ENCODE measurements at regions not wholly inside any gene's neighbourhood (a gene's known extent, or its start where the extent isn't known, plus 50 kb on each side); places are given as distances from the start of the nearest gene placed in this dataset.

DNA sequence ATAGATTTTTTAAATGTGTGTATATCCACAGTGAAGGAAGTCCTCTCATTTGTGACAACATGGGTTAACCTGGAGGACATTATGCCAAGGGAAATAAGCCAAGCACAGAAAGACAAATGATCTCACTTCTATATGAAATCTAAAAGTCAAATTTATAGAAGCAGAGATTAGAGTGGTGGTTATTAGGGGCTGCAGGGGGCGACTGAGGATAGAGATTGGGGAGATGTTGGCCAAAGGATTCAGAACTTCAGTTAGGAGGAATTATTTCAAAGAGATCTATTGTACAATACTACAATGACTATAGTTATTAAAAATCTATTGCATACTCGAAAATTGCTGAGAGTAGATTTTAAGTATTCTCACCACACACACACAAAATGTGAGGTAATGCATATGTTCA lies 252.4 kb upstream of the SLC39A10 start:
- DNase-seq = no peak

DNA sequence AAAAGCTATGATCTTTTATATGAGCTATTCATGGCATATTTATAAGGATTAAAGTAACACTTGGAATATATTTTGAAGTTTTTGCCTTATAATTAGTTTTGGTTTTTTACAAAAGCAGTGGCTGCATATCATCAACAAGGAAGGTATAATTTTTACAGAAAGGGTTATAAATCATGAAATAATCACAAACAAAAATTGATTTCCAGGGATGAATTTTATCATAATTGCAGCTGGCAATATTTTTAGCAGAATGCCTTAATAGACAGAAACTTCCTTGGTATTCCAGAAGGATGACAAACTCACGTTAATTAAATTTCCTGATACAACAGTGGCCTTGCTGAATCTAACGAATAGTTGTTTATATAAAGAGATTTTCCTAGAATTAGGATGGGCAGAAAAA lies 260.5 kb upstream of the SLC39A10 start:
- no peak for DNase-seq

DNA sequence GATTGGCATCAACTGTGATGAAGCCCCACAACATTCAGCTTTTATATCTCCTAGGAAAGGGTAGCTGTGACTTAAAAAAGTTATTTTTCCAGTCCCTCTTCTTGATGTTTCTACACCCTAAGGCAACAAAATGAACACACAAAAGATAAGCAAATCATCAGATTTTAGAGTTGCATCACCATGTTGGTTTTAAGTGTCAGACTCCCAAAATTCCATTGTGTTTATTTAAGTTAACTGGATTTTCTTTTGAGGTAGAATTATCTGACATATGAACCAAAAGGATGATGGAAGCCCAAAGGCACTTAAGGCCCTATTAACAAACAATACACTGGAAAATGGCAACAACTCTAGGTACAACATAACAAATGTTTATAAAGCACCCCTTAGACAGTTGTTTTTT lies 261.7 kb upstream of the SLC39A10 start:
- DNase-seq = no peak

DNA sequence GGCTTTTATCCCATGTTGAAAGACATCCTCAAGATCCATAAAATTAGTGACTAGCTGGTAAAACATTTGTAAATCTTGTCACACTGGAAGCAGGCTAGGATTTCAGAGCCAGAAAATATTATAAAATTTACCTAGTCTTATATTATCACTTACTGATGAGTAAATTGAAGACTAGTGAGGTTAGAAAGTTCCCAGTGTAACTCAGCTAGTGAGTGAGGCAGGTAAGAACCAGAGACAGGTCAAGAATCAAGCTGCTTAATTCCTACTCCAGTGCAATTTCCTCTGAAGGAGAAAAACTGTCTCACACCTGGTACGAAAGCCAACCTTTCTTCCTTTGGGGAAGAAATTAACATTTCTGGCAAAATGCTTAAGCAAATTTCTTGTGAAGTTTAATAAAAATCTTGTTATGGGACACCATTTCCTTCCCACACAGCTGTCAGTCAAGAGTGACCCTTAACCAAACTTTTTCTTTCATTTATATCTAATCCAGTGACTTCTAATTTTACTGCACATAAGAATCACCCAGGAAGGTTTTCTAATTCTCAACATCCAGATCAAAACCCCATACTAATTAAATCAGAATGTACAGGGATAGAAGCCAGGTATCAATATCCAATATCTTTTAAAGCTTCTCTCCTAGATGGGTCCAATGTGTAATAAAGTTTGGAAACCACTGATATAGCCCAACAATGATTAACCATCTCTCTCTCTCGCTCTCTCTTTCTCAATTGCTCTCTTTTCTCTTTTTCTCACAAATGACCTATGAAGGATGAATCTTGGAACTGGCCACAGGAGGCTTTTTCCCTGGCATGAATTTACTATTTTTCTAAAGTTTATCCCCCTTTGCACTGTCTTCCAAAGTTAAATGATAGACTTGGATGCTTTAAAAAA lies 264.3 kb upstream of the SLC39A10 start:
- DNase-seq = no peak

GRCh38 chr2:195390686-195391321 lies 266.2 kb upstream of the SLC39A10 start:
- no peak for DNase-seq

GRCh38 chr2:195388028-195388427 lies 269.0 kb upstream of the SLC39A10 start:
- no peak for DNase-seq

- peak; percentile 6 for DNase-seq
These were observed 274.8 kb upstream of the SLC39A10 start for GRCh38 chr2:195382186-195382585.

DNA sequence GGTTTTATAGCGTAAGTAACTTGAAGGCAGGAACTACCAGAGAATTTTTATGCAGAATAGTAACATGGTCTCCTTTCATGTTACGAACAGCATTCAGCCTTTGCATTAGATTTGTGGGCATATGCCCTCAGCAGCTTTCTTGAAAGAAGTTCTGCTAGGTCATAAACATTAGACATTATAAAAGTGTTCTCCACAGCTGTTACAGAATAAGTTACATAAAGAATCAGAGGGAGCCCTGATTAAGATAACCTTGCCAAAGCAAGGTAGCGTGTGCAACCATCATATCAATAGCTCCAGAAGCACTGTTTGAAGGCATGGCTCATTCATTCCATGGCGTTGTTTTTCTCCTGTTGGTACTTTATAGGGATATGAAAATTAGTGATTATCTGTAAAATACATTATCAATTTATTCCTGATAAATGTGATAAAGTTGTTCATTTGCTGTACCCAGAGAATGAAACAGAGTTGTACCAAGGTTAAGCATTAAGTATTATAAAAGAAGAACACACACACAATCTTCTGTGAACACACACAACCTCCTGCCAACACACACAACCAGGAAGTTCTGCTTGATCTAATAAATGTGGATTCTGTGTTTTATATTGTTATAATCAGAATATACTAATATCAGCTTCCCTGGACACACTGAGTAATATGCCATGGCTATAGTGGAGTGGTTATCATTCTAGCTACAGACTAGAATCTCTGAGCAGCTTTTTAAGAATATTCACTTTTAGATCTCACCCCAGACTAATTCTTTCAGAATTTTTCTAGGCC lies 286.7 kb upstream of the SLC39A10 start:
- DNase-seq = no peak

DNA sequence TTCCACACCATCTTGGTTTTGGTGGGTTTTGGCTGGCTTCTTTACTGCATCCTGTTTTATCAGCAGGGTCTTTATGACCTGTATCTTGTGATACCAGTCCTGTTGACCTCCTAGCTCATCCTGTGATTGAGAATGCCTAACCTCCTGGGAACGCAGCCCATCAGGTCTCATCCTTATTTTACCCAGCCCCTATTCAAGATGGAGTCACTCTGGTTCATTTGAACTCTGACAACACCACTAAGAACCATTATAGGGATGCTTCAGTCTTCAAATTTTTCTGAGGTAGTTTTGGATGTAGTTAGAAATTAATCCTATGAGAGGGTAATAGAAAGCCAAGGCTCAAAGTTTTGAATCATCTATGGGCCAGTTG lies 287.8 kb upstream of the SLC39A10 start:
- no peak for DNase-seq

DNA sequence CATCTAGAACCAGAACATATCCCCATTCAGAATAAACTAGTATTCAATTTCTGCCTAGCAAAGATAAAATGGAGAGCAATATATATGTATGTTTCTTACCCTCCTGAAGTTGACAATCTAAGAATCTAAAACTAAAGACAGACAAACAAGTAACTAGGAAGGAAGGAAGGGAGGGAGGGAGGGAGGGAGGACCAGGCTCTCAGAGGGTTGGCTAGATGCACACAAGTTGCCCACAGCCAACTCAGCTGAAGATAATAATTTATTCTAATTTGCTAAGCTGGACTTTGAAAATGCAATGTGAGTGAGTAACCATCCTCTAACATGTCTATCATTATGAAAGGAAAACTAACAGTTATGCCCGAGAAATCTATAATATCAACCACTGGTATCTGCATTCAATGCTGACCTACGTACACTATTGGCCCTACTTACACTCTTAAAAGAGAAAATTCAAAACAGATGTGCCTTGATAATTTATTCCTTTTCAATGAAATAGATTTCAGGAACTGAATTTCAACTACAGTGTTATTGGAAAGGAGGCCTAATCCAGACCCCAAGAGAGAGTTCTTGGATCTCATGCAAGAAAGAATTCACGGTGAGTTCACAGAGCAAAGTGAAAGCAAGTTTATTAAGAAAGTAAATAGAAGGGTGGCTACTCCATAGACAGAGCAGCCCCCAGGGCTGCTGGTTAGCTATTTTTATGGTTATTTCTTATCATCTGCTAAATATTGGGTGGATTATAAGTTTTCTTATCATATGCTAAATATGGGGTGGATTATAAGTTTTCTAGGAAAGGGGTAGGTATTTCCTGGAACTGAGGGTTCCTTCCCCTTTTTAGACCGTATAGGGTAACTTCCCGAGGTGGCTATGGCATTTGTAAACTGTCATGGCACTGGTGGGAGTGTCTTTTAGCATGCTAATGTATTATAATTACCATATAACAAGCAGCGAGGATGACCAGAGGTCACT lies 288.5 kb upstream of the SLC39A10 start:
- DNase-seq = no peak

GRCh38 chr2:195367809-195368208 lies 289.2 kb upstream of the SLC39A10 start:
- DNase-seq = no peak

DNA sequence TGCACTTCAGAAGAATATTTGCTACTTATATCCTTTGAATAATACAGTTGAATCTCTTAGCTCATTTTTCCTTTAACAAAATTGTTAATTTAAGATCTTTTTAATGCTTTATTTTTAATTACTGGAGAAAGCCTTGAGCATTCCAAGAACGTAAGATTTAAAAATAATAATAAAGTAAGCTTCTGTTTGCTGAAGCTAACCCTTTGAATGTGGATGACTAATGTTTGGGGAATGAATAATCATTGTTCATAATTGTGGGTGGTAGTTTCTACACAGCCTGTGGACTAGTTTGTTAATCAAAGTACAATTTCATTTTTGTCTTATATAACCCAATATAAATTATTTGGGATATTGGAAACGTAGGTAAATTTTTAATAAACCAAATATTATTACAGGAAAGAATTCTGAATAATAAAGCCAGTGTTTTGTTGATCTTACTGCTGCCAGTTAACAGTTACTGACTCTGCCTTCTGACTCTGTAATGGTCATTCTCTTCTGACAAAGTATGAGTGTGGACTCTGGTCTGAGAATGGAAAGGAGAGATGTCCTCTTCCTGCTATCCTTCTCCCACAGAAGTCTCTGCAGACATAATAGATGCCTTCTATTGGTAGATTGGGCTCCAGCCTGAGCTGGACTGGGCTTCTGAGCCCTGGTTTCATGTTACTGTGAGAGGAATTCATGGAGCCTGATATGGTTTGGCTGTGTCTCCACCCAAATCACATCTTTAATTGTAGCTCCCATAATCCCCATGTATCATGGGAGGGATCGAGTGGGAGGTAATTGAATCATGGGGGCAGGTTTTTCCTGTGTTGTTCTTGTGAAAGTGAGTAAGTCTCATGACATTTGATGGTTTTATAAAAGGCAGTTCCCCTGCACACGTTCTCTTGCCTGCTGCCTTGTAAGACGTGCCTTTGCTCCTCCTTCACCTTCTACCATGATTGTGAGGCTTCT lies 292.7 kb upstream of the SLC39A10 start:
- no peak for DNase-seq

- no peak for DNase-seq
These were observed 293.5 kb upstream of the SLC39A10 start for GRCh38 chr2:195363496-195363895.

DNA sequence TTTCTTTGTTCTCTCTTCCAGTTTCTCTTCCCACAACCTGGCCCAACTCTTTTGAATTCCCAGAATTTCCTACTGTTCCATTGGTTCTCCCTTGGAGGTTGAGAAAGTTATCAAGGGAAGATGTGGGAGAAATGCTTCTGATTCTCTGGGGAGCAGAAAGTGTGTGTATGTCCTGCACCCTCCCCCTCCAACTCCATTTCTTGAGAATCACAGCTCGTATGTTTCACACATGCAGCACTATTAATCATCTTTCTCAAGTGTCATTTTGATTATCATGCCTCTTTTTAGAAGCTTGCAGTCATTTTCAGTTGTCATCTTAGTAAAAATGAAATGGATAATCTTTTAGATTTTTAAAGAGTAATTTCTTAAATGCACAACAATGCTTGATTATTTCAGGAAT lies 296.8 kb upstream of the SLC39A10 start:
- DNase-seq = no peak

- no peak for DNase-seq
These were observed 297.8 kb upstream of the SLC39A10 start for GRCh38 chr2:195359043-195359735.

GRCh38 chr2:195356920-195357440 lies 300.0 kb upstream of the SLC39A10 start:
- DNase-seq = no peak

GRCh38 chr2:195356026-195356425 lies 301.0 kb upstream of the SLC39A10 start:
- no peak for DNase-seq

DNA sequence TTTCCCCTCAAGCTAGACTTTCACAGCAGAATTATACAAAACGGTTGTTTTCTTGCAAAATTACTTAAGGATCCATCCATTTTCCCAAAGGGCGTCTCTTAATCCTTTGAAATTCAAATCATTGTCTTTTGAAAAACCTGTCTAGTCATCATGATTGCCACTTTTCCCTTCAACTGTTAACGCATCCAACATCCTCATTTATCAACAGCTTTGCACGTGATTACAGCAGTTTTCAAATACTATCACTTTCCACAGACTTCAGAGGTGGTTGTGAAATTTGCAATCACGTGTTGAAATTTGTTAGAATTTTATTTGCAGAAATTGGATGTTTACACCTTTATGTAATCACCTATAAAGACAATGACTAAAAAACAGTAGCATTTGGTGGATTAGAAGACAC lies 304.4 kb upstream of the SLC39A10 start:
- DNase-seq = no peak

DNA sequence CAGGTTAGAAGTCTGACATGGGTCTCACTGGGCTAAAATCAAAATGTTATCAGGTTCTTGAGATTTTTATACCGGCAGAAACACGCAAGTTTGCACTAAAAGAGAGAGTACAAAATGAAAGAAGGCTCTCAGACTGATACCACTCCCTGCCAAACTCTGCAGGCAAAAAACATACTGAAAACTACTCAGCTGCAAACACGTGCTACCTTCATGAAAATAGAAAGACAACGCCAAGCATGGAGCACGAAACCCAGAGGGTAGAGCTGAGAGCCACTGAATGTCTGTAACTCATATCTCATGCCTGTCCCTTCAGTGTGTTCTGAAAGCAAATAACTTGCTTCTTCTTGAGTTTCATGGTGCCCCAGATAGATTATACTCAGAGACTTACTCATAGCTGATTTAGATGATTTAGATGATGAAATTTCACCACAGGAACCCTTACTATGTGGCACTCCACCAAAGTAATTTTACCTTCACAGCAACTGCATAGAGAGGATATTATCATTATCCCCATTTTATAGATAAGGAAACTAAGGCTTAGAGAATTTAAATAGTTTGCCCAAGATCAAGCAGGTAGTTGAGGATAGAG lies 313.0 kb upstream of the SLC39A10 start:
- no peak for DNase-seq

DNA sequence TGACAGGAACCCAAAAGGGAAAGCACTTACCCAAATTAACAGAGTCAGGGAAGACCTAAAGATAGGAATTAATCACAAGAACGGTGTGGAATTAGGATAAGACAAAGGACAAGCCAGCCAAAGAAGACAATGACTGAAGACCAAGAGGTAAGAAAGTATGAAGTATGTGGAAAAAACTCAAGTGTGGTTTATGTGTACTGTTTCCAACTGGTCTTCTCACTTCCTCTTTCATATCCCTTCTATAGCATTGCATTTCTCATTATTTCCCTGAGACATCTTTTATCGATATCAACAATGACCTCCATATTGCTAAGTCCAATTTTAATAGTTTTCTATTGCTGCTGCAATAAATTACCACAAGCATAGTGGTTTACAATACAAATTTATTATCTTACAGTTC lies 313.5 kb upstream of the SLC39A10 start:
- no peak for DNase-seq
